Sigmoid colon (tissue), 6 donors: ENCODE measurements at regions not wholly inside any gene's neighbourhood (a gene's known extent, or its start where the extent isn't known, plus 50 kb on each side); places are given as distances from the start of the nearest gene placed in this dataset.

ENCODE experiments used
- DNase-seq: peaks from one replicate; pipeline ENCODE4 v3.0.0-alpha.2; 2019
- H3K27ac ChIP-seq, 4 donors: fragments of 200-600 bp; sonication (generic); one replicate each; pipeline ENCODE4 v1.5.1; 2016 to 2019; ENCODE audit warnings: mild to moderate bottlenecking in 1 of 4
- H3K27me3 ChIP-seq, 3 donors: fragments of 200-600 bp; sonication (generic); one replicate each; pipeline ENCODE4 v1.5.1; 2019; ENCODE audit warnings: mild to moderate bottlenecking in 1 of 3
- H3K36me3 ChIP-seq, 4 donors: fragments of 200-600 bp; sonication (generic); one replicate each; pipeline ENCODE4 v1.5.1; 2016 to 2019
- H3K4me1 ChIP-seq, 4 donors: fragments of 200-600 bp; sonication (generic); one replicate each; pipeline ENCODE4 v1.5.1; 2017 to 2019
- H3K4me3 ChIP-seq, 4 donors: fragments of 200-600 bp; sonication (generic); one replicate each; pipeline ENCODE4 v1.5.1; 2017 to 2019; ENCODE audit warnings: mild to moderate bottlenecking in 2 of 4, moderate library complexity in 1 of 4
- H3K9me3 ChIP-seq, 4 donors: fragments of 200-600 bp in 3 of 4; sonication (generic) in 3 of 4; one replicate each; pipeline versions ENCODE4 v1.5.1 to v1.6.1; 2013 to 2019
- CTCF ChIP-seq, 4 experiments: fragments of 450-650 bp in 3 of 4; fragments of 200-600 bp in 1 of 4; IDR thresholded peaks; one replicate each; pipeline ENCODE4 v1.5.1; 2016 to 2019; ENCODE audit warnings: antibody characterized with exemption in 4 of 4, mild to moderate bottlenecking in 3 of 4, moderate library complexity in 2 of 4
- EP300 ChIP-seq, 4 donors: sonication (generic); formaldehyde crosslinking; IDR thresholded peaks; one replicate each; pipeline ENCODE4 v1.6.1; 2017; ENCODE audit warnings: antibody characterized with exemption in 4 of 4
- POLR2A ChIP-seq, 2 donors: fragments of 450-650 bp; IDR thresholded peaks; one replicate each; pipeline ENCODE4 v1.6.1; 2016; ENCODE audit warnings: antibody characterized with exemption in 2 of 2, mild to moderate bottlenecking in 2 of 2, moderate library complexity in 2 of 2
- POLR2AphosphoS5 ChIP-seq, 4 donors: sonication (generic); formaldehyde crosslinking; IDR thresholded peaks; one replicate each; pipeline ENCODE4 v1.6.1; 2017; ENCODE audit warnings: antibody characterized with exemption in 4 of 4
- WGBS, 2 donors: extraction: QIAGEN DNeasy Blood & Tissue Kit; methylation state at CpG; one replicate each; pipeline ENCODE4 v1.1.7; 2013; 5-methylcytosine and 5-hydroxymethylcytosine counted together
- intact Hi-C: fragments of 100-400 bp; cut with DNase I; formaldehyde crosslinking; loops from one replicate; pipeline ENCODE4 v1.15.1; 2023
- donor health status: healthy with polysubstance abuse.
- donor health status: healthy.

- DNase-seq, result no peak
- Histone ChIP-seq H3K9me3 (no peaks in the 10 kb centered on the region), H3K4me3 (no peak overlapping the region), H3K27ac (no peak overlapping the region), H3K4me1 (no peaks in the 10 kb centered on the region), H3K36me3 (no peaks in the 10 kb centered on the region), H3K27me3 (no peaks in the 10 kb centered on the region)
- intact Hi-C loops, result no loop called here
- TF ChIP-seq POLR2AphosphoS5 (IDR thresholded peaks at IDR 0.05), result no peak
- TF ChIP-seq POLR2A (IDR thresholded peaks at IDR 0.05), result no peak
- no peak for TF ChIP-seq CTCF (IDR thresholded peaks at IDR 0.05)
- TF ChIP-seq EP300 (IDR thresholded peaks at IDR 0.05), result no peak
Observed at GRCh38 chr21:16492892-16493291, 763.1 kb downstream of the USP25 start.

- Histone ChIP-seq H3K27me3 (no peaks in the 10 kb centered on the region), H3K4me3 (no peak overlapping the region), H3K4me1 (no peaks in the 10 kb centered on the region), H3K27ac (no peak overlapping the region), H3K36me3 (no peaks in the 10 kb centered on the region), H3K9me3 (no peaks in the 10 kb centered on the region)
- DNase-seq, result no peak
- intact Hi-C loops, result no loop called here
- 84 to 93% methylated on average over 2 of the region's 2 CpGs for WGBS, 2 donors
- TF ChIP-seq POLR2A (IDR thresholded peaks at IDR 0.05) (no peak), EP300 (IDR thresholded peaks at IDR 0.05) (no peak), POLR2AphosphoS5 (IDR thresholded peaks at IDR 0.05) (no peak), CTCF (IDR thresholded peaks at IDR 0.05) (no peak)
Observed at GRCh38 chr21:16496609-16497008, 766.8 kb downstream of the USP25 start.

GRCh38 chr21:16500271-16500670, 770.5 kb downstream of the USP25 start:
- Histone ChIP-seq H3K36me3 (no peaks in the 10 kb centered on the region), H3K4me1 (peaks cover 0 to 5% (median 0%) of the 10 kb centered on the region in 4 donors), H3K4me3 (no peak overlapping the region), H3K27me3 (no peaks in the 10 kb centered on the region), H3K9me3 (no peaks in the 10 kb centered on the region), H3K27ac (no peak overlapping the region)
- DNase-seq, result no peak
- intact Hi-C loops, result no loop called here
- no peak for TF ChIP-seq POLR2AphosphoS5 (IDR thresholded peaks at IDR 0.05)
- no peak for TF ChIP-seq CTCF (IDR thresholded peaks at IDR 0.05)
- TF ChIP-seq POLR2A (IDR thresholded peaks at IDR 0.05), result no peak
- TF ChIP-seq EP300 (IDR thresholded peaks at IDR 0.05), result no peak
- 44 to 72% methylated on average over 2 of the region's 2 CpGs for WGBS, 2 donors

- no peak for TF ChIP-seq CTCF (IDR thresholded peaks at IDR 0.05)
- TF ChIP-seq EP300 (IDR thresholded peaks at IDR 0.05), result no peak
- no peak for TF ChIP-seq POLR2A (IDR thresholded peaks at IDR 0.05)
- TF ChIP-seq POLR2AphosphoS5 (IDR thresholded peaks at IDR 0.05), result no peak
- 87 to 88% methylated on average over 6 of the region's 6 CpGs for WGBS, 2 donors
- intact Hi-C loops, result no loop called here
Observed at GRCh38 chr21:16502273-16502672, 772.5 kb downstream of the USP25 start.

GRCh38 chr21:16502897-16503296, 773.1 kb downstream of the USP25 start:
- Histone ChIP-seq H3K36me3 (no peaks in the 10 kb centered on the region), H3K27ac (no peak overlapping the region), H3K4me3 (no peak overlapping the region), H3K9me3 (no peaks in the 10 kb centered on the region), H3K27me3 (no peaks in the 10 kb centered on the region), H3K4me1 (peaks cover 0 to 5% (median 0%) of the 10 kb centered on the region in 4 donors)
- DNase-seq, result no peak
- no peak for TF ChIP-seq POLR2AphosphoS5 (IDR thresholded peaks at IDR 0.05)
- no peak for TF ChIP-seq EP300 (IDR thresholded peaks at IDR 0.05)
- no peak for TF ChIP-seq POLR2A (IDR thresholded peaks at IDR 0.05)
- WGBS, 2 donors, result 91 to 94% methylated on average over 2 of the region's 2 CpGs
- intact Hi-C loops, result no loop called here

More at GRCh38 chr21:16502273-16502672, 772.5 kb downstream of the USP25 start:
- H3K4me3 ChIP-seq, result no peak overlapping the region
- no peak overlapping the region for H3K27ac ChIP-seq
- no peaks in the 10 kb centered on the region for H3K27me3 ChIP-seq
- DNase-seq, result no peak
- no peaks in the 10 kb centered on the region for H3K9me3 ChIP-seq
- no peaks in the 10 kb centered on the region for H3K36me3 ChIP-seq
- peaks cover 0 to 5% (median 0%) of the 10 kb centered on the region in 4 donors for H3K4me1 ChIP-seq
